NCI-H1048 (cell line): ENCODE measurements at regions not wholly inside any gene's neighbourhood (a gene's known extent, or its start where the extent isn't known, plus 50 kb on each side); places are given as distances from the start of the nearest gene placed in this dataset.

Experiments
- DNase-seq: peaks from one replicate; lab custom pipeline; 2025; lab: John Stamatoyannopoulos, UW

GRCh38 chr17:69900101-69900500 lies 174.9 kb upstream of the KCNJ16 start:
- no peak for DNase-seq

- DNase-seq, result no peak
These were observed 174.2 kb upstream of the KCNJ16 start for GRCh38 chr17:69900829-69901228.

- DNase-seq, result no peak
These were observed 168.7 kb upstream of the KCNJ16 start for GRCh38 chr17:69906306-69906705.

GRCh38 chr17:69907132-69907847 lies 167.7 kb upstream of the KCNJ16 start:
- no peak for DNase-seq

- DNase-seq, result no peak
These were observed 166.2 kb upstream of the KCNJ16 start for GRCh38 chr17:69908626-69909368.

- DNase-seq, result no peak
These were observed 165.6 kb upstream of the KCNJ16 start for GRCh38 chr17:69909389-69909788.

GRCh38 chr17:69912805-69913204 lies 162.2 kb upstream of the KCNJ16 start:
- no peak for DNase-seq

GRCh38 chr17:69913216-69913615 lies 161.8 kb upstream of the KCNJ16 start:
- no peak for DNase-seq

GRCh38 chr17:69913616-69914015 lies 161.4 kb upstream of the KCNJ16 start:
- no peak for DNase-seq

GRCh38 chr17:69914520-69914919 lies 160.5 kb upstream of the KCNJ16 start:
- DNase-seq, result no peak

GRCh38 chr17:69916761-69917160 lies 158.3 kb upstream of the KCNJ16 start:
- DNase-seq, result no peak

- no peak for DNase-seq
These were observed 156.9 kb upstream of the KCNJ16 start for GRCh38 chr17:69918164-69918563.

- no peak for DNase-seq
These were observed 155.2 kb upstream of the KCNJ16 start for GRCh38 chr17:69919789-69920188.

GRCh38 chr17:69921046-69921445 lies 154.0 kb upstream of the KCNJ16 start:
- DNase-seq, result no peak

- DNase-seq, result no peak
These were observed 146.4 kb upstream of the KCNJ16 start for GRCh38 chr17:69928611-69929010.

- no peak for DNase-seq
These were observed 138.0 kb upstream of the KCNJ16 start for GRCh38 chr17:69936996-69937395.

- no peak for DNase-seq
These were observed 132.0 kb upstream of the KCNJ16 start for GRCh38 chr17:69943058-69943457.

GRCh38 chr17:69944406-69944805 lies 130.6 kb upstream of the KCNJ16 start:
- DNase-seq, result no peak

GRCh38 chr17:69945698-69946185 lies 129.3 kb upstream of the KCNJ16 start:
- no peak for DNase-seq

GRCh38 chr17:69947027-69947759 lies 127.8 kb upstream of the KCNJ16 start:
- no peak for DNase-seq

GRCh38 chr17:69948406-69948805 lies 126.6 kb upstream of the KCNJ16 start:
- no peak for DNase-seq

- no peak for DNase-seq
These were observed 125.5 kb upstream of the KCNJ16 start for GRCh38 chr17:69949496-69949895.
